ENCODE measurements at regions not wholly inside any gene's neighbourhood (a gene's known extent, or its start where the extent isn't known, plus 50 kb on each side); places are given as distances from the start of the nearest gene placed in this dataset.
A peak's percentile ranks its signal among the peaks of the same experiment; 100 is the strongest.

DNA sequence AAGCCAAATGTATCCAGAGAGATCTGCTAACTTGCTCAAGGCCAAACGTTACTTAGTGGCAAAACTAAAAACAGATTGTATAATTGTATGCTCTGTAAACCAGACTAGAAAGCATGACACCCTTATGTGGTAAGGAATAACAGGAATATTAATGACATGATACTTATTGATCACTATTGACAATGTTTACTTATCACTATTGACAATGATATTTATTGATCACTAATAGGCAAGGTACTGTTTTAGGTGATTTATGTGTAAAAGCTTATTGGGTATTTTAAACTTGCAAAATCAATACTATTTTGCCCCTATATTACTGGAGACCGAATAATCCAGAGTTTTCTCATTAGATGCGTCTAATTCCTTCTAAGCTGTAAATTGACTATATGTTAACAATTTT, 985.1 kb downstream of the CDH11 start:
- DNase-seq, result no peak

DNA sequence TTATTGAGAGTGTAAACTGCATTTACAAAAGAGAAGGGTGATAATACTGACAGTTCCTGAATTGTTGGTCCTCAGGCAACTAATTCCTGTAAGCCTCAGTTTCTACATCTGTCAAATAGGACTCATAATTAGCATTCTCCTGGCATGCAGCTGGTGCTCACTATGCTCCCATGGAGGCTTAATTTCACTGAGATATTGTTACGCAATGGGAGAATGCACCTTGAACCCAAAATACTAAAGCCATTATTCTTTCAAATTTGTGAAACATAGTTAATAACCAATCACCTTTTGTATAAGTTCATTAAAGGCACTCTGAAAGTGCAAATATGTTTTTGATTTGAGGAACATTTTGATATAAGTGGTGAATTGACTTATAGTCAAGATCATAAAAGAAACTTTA, 985.5 kb downstream of the CDH11 start:
- DNase-seq, result no peak

DNA sequence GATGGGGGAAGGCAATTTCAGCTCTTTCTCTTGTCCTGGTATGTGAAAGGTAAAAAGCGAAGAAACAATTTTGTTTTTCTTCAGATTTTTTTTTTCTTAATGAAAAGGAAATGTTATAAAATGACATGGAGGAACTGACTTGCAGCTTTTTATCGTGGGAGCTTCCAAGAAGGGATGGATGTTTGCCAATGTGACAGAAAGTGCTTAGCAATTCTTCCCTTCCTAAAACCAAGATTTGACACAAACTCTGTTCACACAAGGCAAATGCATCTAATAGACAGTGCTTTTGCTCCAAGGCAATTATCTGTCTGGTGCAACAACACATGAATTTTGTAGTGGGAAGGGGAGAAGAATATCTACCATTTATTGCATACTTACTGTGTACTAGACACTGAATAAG, 988.5 kb downstream of the CDH11 start:
- peak in 1 of 58 donors; percentile 7 for DNase-seq

DNA sequence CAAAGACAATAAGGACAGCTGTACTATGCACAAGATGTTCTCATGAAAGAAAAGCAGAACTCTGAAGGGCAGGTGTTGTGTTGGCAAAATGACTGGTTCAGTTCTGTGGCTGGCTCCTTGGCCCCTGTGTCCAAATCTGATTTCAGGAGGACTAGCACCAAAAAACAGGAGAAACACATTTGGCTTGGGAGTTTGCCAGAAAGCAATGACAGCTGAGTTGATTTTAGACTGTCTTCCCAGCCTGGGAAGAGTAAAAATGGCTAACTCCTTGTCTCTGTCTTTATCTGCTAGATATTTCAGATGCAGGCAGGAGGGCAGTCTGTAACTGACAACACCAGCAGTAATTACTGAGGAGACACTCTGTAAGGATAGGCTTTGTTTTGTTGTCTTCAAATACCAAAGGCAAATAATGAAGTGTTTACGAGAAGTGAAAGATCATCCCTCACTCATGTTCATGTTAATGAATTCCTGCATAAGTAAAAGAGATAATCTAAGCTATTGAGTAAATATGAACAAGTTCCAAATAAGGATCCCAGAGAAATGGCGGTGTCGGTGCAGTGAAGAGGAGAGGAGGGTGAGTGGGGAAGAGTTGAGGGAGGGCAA, 989.0 kb downstream of the CDH11 start:
- DNase-seq, result peak in 7 of 58 donors; percentile 1 to 29 (median 5)

DNA sequence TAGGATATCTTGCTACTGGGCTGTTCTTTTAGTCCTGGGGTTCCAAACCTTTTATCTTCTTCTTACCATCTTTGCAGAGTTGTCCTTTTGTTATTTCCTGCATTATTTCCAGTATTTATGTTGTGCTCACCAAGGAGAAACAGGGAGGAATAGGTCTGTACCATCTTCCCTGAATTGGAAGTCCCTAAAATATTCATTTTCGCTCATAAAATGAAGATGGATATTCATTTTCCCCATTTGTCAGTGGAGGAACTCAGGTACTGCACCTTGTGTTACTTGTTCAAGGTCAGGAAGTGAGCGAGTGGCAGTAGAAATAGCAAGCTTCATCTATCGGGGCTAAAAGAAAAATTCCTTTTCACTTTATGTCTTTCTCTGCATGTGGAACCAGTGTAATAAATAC, 989.7 kb downstream of the CDH11 start:
- DNase-seq, result no peak

DNA sequence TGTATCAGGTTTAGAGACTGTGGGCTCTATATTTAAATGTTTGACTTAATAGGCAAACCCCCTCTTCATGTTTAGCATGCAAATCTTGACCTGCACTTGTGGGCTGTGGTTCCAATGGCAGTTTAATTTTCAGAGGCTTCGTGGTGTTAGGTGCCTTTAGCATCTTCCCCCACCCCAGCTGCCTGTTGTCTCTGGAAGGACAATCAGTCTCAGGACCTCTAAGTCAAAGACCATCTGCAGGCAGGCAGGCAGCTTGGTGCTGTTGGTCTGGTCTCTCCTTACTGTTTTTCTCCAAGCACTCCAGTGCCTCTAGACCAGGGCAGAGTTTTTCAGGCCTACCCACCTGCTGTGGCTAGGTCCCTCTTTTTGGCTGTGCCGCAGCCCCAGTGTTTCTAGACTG, 990.4 kb downstream of the CDH11 start:
- DNase-seq, result no peak

DNA sequence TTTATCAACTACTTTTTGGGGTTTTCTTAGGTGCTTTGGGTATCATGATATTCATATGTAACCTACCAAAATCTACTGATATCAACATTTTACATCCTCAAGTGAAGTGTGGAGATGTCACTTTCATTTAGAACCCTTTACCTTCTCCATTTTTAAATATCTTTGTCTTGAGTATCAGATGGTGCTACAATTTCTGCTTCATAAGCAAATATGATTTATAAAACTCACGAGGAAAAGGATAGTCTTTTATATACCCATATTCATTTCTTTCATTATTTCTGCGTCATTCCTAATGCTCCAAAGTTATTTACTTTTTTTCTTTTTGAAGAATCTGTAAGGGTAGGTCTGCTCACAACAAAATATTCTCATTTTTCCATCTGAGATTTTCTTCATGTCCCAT, 991.7 kb downstream of the CDH11 start:
- DNase-seq, result no peak

DNA sequence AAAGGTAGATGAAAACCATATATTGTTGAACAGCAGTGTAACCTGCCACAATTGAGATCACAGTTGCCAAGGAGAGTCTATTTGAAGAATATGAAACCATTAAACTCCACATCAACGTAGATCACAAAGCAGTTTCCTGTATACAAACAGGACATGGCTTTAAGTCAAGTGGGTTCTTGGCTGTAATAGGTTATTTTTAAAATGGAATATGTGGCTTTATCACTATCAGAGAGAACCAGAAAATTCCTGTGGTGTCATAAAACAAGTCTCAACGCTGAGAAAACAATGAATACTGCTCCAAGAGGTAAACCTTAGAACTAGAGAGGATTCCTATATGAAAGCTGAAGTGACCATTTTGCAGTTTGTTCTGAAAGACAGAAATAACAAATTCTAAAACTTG, 999.7 kb downstream of the CDH11 start:
- DNase-seq, result no peak

DNA sequence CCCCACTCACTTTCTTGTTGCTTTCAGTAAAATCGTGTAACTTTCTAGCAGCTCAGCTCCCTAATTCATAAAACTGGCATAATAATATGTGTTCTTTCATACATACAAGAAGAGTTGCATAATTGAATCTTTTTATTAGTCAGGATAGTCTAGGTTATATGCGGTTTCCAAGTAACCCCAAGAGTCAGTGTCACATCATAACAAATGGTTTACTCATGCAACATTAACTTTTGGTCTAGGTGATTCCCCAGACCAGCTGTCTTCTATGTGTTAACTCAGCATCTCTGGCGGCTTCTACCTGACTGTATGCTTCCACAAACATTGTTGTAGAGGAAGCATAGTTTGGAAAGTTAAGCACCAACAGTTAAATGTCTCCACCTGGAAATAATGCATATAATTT, 1000.4 kb downstream of the CDH11 start:
- DNase-seq, result no peak

DNA sequence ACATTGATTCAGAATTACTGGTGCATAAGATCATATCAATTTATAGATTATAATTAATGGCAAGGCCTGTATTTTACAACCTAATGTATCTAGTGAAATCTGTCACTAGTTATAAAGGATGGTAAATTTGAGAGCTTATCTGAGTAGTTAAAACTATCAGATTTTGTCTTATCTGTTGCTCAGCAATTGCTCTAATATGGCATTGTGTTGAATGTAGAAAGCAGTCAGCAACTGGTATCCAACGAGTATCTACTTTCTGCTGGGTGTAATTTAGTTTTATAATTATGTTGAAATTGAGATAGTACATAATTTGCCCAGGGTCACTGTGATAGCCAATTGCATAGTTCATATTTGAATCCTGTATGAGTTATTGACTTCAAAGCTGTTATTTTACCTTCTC, 1005.7 kb downstream of the CDH11 start:
- DNase-seq, result no peak

DNA sequence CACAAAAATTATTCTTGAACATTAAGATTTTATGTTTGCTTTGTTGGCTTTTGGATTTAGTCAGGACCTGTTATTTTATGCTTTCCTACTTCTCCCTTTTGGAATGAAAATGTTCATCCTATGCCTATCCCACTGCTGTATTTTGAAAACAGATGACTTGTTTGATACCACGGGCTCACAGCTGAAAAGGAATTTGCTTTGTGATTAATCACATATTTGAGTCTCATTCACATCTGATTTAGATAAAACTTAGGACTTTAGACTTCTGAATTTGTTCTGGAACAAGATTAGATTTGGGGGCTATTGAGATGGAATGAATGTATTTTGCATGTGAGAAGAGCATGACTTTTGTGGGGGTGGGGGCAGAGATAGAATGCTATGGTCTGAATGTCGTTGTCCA, 1012.6 kb downstream of the CDH11 start:
- DNase-seq, result no peak

DNA sequence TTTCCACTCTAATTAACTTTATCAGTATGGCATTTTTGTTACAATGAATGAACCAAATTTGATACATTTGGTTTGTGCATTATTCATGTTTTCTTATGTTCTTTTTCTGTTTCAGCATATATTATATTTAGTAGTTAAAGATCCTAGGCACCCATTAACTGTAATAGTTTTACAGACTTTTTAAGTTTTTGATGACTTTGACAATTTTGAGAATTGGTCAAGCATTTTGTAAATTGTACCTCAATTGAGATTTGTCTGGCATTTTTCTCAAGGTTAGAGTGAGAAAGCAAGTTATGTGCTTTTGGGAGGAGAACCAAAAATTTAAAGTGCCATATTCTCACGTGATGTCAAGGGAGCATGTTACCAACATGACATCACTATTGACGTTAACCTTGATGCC, 1019.2 kb downstream of the CDH11 start:
- no peak for DNase-seq

DNA sequence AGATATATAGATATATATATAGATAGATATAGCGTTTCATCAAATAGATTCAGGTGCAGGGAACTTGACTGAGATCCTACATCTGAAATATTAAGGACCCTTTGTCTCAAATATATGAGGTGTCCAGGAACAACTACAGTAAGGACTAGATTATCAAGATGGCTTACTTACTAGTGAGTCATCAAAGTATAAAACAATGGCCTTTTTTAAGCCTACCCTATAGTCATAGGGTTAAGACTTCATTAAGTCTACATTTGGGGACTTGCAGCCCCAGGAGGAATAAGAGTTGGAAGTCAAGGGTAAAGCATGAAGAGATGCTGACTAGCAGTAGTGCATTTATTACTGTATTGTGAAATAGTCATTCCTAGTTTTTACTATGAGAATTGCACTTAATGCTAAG, 1023.4 kb downstream of the CDH11 start:
- DNase-seq, result no peak

DNA sequence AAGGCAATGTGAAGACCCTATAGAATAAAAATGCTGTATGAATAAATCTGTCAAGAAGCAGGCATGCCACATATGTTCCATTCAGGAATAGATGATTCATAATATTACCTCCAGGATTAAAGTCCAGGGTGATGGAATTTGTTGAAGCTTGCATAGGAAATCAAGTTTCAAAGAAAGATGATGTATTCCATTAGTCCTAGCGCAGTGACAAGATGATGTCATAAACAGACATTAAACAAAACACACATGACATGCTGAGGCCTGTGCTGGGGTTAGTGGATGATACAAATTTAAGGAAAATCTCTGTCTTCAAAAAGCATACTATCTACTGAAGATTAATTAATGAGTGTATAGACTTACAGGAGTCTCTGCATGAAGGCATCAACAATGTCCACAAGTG, 1025.2 kb downstream of the CDH11 start:
- DNase-seq, result no peak

DNA sequence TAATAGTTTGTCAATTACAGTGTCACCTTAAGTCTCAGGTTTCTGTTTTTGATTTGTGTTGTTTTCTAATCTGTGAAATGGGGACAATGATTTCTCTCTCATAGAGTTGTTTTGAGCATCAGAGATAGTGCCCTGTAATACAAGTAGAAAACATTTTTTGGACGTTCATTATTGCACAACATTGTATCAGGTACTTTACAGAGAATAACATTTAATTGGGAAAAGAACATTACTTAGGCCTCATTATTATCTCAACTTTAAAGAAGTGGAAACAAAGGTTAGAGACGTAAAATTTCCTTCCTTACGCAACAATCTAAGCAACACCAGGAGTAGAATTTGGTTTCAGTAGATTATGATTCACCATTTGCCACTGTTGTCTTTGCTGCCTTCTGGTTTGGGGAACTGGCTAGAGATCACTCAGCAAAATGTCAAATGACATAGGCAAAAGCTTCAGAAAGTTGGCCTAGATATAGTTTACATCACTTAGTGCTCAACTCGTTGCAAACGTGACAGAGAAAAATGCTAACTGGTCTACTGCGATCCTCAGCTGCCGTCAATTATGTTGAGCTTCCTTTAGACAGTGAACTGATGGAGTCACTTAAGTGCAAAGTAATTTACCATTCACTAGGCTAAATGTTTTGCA, 1026.8 kb downstream of the CDH11 start:
- DNase-seq, result no peak

DNA sequence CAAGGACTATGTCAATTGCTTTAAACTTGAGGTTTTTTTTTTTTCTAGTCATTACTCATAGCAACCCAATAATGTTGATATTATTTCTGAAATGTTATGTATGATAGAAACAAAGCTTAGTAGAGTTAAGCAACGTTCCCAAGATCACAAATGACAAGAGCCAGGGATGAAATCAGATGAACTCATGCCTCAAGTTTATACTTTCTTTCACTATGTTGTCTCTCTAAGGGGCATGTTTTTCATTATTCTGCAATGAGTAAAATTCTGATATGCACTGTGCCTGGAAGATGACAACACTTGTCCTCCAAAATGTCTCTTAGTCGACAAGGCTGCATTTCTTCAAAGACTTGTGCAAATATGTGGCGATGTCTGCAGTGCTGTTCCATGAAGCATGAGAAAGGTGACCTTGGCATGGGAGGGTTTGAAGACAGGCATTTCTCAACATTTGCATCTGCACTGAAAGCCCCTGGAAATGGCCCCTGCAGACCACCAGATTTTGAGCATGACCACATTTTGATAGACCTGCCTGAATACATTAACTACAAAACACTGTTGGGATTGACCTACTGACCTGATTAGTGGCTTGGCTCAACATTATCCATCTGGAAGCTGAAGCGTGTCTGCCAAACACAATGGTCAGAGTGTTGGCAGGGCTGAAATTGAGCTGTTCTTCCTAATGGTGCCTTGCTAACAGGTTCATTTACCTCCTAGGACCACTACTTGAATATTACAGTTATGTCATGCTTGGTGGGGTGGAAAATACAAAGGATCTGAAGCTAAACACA, 1027.5 kb downstream of the CDH11 start:
- DNase-seq, result no peak

DNA sequence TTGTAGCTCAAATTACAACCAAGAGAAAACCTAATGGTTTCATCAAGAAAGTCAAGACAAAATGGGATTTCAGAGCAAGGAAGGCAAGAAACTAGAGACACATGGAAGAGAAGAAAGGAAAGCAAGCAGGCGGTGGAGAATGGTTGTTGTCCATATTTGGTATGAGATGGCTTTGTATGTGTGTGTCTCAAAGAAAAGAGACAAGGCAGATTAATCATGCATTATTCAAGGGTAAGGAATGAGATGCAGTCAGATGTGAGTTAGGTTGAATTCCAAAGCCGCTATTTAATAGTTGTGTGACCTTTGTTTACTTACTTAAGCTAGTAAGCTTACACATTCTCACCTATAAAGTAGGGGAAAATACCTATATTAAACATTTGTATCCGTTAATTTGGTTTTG, 1029.6 kb downstream of the CDH11 start:
- no peak for DNase-seq

DNA sequence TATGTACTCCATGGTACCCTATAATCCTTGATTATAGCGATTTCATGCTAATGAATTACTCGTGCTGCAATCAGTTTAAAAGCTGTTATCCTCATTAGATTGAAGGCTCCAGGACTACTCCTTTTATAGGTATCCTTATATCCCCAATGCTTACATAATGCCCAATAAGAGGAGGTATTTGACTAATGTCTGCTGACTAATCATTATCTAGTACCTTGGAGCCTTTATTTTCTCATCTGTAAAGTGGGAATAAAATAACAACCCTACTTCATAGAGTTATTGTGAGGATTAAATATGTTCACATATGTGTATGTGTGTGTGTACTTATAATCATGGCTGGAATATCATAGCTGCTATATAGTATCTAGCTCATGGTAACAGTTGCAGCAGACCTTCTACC, 1031.5 kb downstream of the CDH11 start:
- no peak for DNase-seq

DNA sequence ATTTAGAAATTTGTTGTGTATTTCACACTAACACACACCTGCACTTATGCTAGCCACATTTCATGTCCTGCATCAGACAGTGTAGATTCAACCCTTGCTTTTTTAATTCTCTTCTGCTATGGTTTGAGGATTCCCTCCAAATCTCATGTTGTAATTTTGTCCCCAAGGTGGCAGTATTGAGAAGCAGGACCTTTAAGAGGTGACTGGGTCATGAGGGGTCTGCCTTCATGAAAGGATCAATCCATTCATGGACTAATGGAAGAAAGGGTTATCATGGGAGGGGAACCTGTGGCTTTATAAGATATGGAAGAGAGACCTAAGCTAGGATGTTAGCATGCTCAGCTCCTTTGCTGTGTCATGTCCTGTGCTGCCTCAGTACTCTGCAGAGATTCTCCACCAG, 1032.2 kb downstream of the CDH11 start:
- DNase-seq, result peak in 1 of 58 donors; percentile 5

DNA sequence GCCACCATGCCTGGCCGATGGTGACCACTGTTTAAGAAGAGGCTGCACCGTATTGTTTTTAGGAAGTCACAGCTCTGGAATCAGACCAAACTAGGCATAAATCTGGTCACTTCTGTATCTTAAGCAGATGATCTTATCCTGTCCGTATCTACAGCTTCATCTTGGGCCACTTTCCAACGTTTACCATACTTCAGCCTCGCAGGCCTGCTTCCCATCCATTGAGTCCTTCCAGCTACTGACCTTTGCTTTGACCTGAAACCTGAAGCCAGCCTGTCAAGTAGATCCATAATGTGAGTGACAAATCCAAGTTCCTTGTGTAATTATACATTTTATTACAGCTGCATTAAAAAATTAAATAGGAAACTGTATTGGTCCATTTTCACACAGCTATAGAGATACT, 1033.0 kb downstream of the CDH11 start:
- DNase-seq, result no peak

DNA sequence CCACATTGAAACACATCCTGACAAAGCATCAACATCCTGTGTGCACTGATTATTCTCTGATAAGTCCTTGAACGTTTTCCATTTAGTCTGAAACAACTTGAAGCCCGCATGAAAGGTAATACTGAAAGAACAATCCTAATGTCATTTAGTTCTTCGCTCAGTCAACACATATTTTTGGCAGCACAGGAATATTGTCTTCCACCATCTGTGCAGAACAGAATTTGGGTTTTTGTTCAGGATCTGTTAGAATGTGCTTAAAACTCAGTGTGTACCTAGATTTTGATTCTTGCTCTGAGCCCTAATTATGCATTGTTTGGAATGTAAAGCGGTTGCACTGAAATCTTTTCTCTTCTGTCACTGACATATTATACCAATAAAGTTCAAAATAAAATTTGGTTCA, 1036.6 kb downstream of the CDH11 start:
- DNase-seq, result no peak

DNA sequence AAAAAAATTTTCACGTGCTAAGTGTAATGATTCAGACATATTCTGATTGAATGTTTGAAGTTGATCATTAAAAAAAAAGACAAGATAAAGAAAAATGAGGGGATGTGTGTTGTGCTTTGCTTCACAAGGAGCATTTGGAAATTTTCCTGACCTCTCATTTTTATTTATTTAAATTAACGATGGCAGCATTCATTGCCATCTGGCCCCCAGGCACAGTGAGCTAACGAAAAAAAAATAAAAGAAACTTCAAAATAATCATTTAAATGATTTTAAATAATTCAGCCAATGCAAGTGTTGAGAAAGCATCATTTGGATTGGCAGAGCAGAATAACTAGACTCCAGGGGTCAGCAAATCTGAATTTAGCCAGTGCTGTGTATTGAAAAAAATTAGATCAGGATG, 1037.2 kb downstream of the CDH11 start:
- DNase-seq, result no peak
